Thoracic aorta (tissue), 2 donors: ENCODE measurements at regions not wholly inside any gene's neighbourhood (a gene's known extent, or its start where the extent isn't known, plus 50 kb on each side); places are given as distances from the start of the nearest gene placed in this dataset.

ENCODE experiments used
- ATAC-seq: fragments of 150-250 bp; one replicate; pipeline ENCODE4 v1.8.0; 2017; ENCODE audit warnings: low read depth; ENCODE audit not compliant: insufficient number of reproducible peaks, low FRiP score
- DNase-seq: peaks from one replicate; pipeline ENCODE4 v3.0.0-alpha.2; 2020; ENCODE audit warnings: low spot score
- H3K27ac ChIP-seq, 2 donors: fragments of 200-600 bp; sonication (generic); 1 replicate in 1 of 2; 2 replicates in 1 of 2; pipeline ENCODE4 v1.5.1; 2016; ENCODE audit warnings: mild to moderate bottlenecking in 2 of 2, moderate library complexity in 2 of 2
- H3K27me3 ChIP-seq: fragments of 200-600 bp; sonication (generic); replicated peaks from 2 replicates; pipeline ENCODE4 v1.6.0; 2016; ENCODE audit warnings: mild to moderate bottlenecking; ENCODE audit not compliant: insufficient read depth
- H3K36me3 ChIP-seq: fragments of 200-600 bp; sonication (generic); one replicate; pipeline ENCODE4 v1.5.1; 2016
- H3K4me1 ChIP-seq, 2 donors: fragments of 200-600 bp; sonication (generic); 1 replicate in 1 of 2; 2 replicates in 1 of 2; pipeline versions ENCODE4 v1.5.1 to v1.6.0; 2016; ENCODE audit warnings: low read depth in 2 of 2, mild to moderate bottlenecking in 1 of 2; ENCODE audit not compliant: control insufficient read depth in 1 of 2
- H3K4me3 ChIP-seq: fragments of 200-600 bp; sonication (generic); 2 replicates; pipeline ENCODE4 v1.5.1; 2016; ENCODE audit warnings: mild to moderate bottlenecking
- H3K9me3 ChIP-seq: fragments of 200-600 bp; sonication (generic); 2 replicates; pipeline ENCODE4 v1.5.1; 2016
- CTCF ChIP-seq: fragments of 200-600 bp; sonication (generic); IDR thresholded peaks from one replicate; pipeline ENCODE4 v1.5.1; 2019; ENCODE audit warnings: antibody characterized with exemption

GRCh38 chr1:5053744-5054143 is 399.3 kb downstream of the AJAP1 start:
- ATAC-seq (no peak), DNase-seq (no peak)
- no peaks in the 10 kb centered on the region for H3K4me1 ChIP-seq
- H3K27ac ChIP-seq = no peak overlapping the region
- no peaks in the 10 kb centered on the region for H3K36me3 ChIP-seq
- H3K4me3 ChIP-seq = no peak overlapping the region
- H3K27me3 ChIP-seq = no peaks in the 10 kb centered on the region
- H3K9me3 ChIP-seq = peaks cover 3% of the 10 kb centered on the region
- no peak for TF ChIP-seq CTCF

DNA sequence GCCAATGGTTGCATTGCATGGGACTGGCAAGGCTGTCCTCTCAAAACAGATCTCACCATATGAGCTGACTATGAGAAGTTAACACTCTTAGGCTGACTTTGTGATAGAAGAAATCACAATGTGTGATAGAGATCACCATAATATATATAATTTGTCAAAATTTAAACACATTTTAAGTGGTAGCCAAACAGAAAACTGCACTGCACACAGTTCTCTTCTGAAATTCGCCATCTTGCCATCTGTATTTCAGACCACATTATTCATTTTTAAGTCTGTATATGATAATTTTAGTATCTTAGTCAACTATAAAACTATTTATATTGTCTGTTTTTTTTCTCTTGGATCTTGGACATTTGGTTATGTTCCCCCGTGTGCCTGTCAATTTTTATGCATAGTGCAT is 374.7 kb downstream of the AJAP1 start:
- H3K27ac ChIP-seq = no peak overlapping the region
- no peaks in the 10 kb centered on the region for H3K27me3 ChIP-seq
- H3K4me3 ChIP-seq = no peak overlapping the region
- H3K4me1 ChIP-seq = no peaks in the 10 kb centered on the region
- no peaks in the 10 kb centered on the region for H3K36me3 ChIP-seq
- TF ChIP-seq CTCF = no peak
- H3K9me3 ChIP-seq = no peaks in the 10 kb centered on the region
- no peak for ATAC-seq
- DNase-seq = no peak

DNA sequence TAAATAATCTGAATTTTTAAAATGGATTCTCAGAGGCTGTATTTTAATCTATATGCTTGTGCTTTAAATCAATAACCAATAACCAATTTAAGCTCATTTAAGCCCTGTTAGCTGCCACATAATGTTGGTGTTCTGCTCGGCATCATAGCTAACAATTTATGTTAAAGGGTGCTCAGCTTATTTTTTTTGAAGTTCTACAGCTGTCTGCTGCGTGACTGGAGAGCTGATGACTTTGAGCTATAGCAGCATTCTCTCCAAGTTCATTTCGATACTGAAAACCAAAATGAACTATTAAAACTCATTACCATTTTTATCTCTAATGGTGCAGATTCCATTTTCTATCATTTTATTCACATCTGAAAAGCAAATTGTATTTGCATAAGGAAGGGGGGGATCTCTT is 357.8 kb downstream of the AJAP1 start:
- Histone ChIP-seq H3K4me3 (no peak overlapping the region), H3K27ac (no peak overlapping the region), H3K9me3 (no peaks in the 10 kb centered on the region), H3K4me1 (no peaks in the 10 kb centered on the region), H3K36me3 (no peaks in the 10 kb centered on the region), H3K27me3 (no peaks in the 10 kb centered on the region)
- TF ChIP-seq CTCF = no peak
- DNase-seq (no peak), ATAC-seq (no peak)

DNA sequence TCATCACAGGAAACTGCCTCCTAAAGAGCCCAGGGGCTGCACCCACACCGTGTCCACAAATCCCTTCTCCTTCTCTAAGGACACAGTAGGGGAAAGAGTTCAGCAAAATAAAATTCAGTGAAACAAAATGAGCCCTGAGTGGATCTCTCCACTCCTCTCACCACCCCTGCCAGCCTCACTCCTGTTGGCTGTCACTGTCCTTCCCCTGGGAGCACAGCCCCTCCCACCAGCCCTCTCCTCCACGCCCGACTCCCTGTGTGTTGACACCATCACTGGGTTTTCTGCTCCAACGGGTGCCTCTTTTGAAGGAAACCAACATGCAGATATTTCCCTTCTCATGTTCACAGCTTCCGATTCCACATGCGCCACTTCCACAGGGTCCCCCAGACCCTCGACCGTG is 356.2 kb downstream of the AJAP1 start:
- Histone ChIP-seq H3K9me3 (no peaks in the 10 kb centered on the region), H3K4me1 (no peaks in the 10 kb centered on the region), H3K4me3 (no peak overlapping the region), H3K27me3 (no peaks in the 10 kb centered on the region), H3K27ac (no peak overlapping the region), H3K36me3 (no peaks in the 10 kb centered on the region)
- DNase-seq = no peak
- TF ChIP-seq CTCF = no peak
- no peak for ATAC-seq

DNA sequence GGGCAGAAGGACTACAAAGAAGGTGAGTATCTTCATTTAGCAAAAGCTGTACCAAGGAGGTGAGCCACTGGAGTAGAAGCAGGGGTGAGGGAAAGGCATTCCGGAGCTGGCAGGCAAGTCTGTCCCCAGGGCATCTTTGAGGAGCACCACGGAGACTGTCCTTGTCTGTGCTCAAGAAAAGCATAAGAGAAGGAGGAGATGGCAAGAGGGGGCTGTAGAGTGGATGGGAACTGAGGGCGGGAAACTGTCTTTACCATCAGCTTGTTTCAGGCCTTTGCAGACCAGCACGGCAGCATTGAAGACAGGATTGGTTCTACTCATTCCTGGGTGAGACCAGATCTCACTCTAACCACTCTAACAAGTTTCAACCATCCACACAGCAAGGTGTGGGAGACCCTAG is 355.8 kb downstream of the AJAP1 start:
- Histone ChIP-seq H3K4me3 (no peak overlapping the region), H3K36me3 (no peaks in the 10 kb centered on the region), H3K4me1 (no peaks in the 10 kb centered on the region), H3K27me3 (no peaks in the 10 kb centered on the region), H3K9me3 (no peaks in the 10 kb centered on the region), H3K27ac (no peak overlapping the region)
- ATAC-seq = no peak
- no peak for TF ChIP-seq CTCF
- DNase-seq = no peak
